IMR-90 (cell line): ENCODE measurements at regions not wholly inside any gene's neighbourhood (a gene's known extent, or its start where the extent isn't known, plus 50 kb on each side); places are given as distances from the start of the nearest gene placed in this dataset.

ENCODE experiments used
- ATAC-seq: fragments of 200-7000 bp; cut with Tn5 transposase; 2 replicates; pipeline ENCODE4 v1.9.1; 2020; ENCODE audit warnings: low read depth, mild to moderate bottlenecking, moderate library complexity
- BruUV-seq: library from RNA; stranded (reverse); fragments of 400-500 nt; replicated peaks from 2 replicates; lab custom pipeline; 2021; lab: Mats Ljungman, UMichigan
- CTCF ChIA-PET: fragments of 300-600 bp; formaldehyde crosslinking; extraction: SDS; loops from one replicate; lab custom pipeline; 2021; ENCODE audit warnings: antibody characterized with exemption; lab: Yijun Ruan, JAX
- POLR2A ChIA-PET: fragments of 300-600 bp; sonication (Branson Sonifier 250); formaldehyde crosslinking; loops from one replicate; lab custom pipeline; 2022; ENCODE audit warnings: antibody characterized with exemption; ENCODE audit not compliant: unreplicated experiment; lab: Charles Lee
- DNase-seq: peaks from one replicate; pipeline ENCODE4 v3.0.0; 2013
- H2AFZ ChIP-seq: replicated peaks from 2 replicates; pipeline ENCODE3; 2013; ENCODE audit warnings: low read length, mild to moderate bottlenecking; ENCODE audit not compliant: poor library complexity
- H2AK5ac ChIP-seq: 2 replicates; pipeline ENCODE4 v1.6.1; 2013; ENCODE audit warnings: low read depth, low read length, inconsistent platforms
- H2AK9ac ChIP-seq: replicated peaks from 2 replicates; pipeline ENCODE3; 2013; ENCODE audit warnings: mild to moderate bottlenecking, low read depth, low read length, moderate library complexity; ENCODE audit not compliant: poor library complexity
- H2BK120ac ChIP-seq: 2 replicates; pipeline ENCODE4 v1.6.1; 2013; ENCODE audit warnings: low read depth, low read length, inconsistent platforms
- H2BK15ac ChIP-seq: 3 replicates; pipeline ENCODE4 v1.6.1; 2013; ENCODE audit warnings: low read depth, low read length, inconsistent platforms
- H2BK20ac ChIP-seq: 2 replicates; pipeline ENCODE4 v1.6.1; 2013; ENCODE audit warnings: low read depth, mild to moderate bottlenecking, inconsistent platforms, low read length, moderate library complexity
- H2BK5ac ChIP-seq: 2 replicates; pipeline ENCODE4 v1.6.1; 2013; ENCODE audit warnings: mild to moderate bottlenecking, low read depth, low read length, inconsistent platforms; ENCODE audit not compliant: poor library complexity, severe bottlenecking
- H3K14ac ChIP-seq: replicated peaks from 2 replicates; pipeline ENCODE4 v1.6.1; 2013; ENCODE audit warnings: low read depth, low read length, inconsistent platforms
- H3K18ac ChIP-seq: 2 replicates; pipeline ENCODE4 v1.6.1; 2013; ENCODE audit warnings: low read depth, low read length, control low read depth
- H3K23ac ChIP-seq: 2 replicates; pipeline ENCODE4 v1.6.1; 2013; ENCODE audit warnings: low read depth, low read length, inconsistent platforms
- H3K27ac ChIP-seq: 2 replicates; pipeline ENCODE4 v1.5.1; 2013; ENCODE audit warnings: mild to moderate bottlenecking, control low read depth, low read length; ENCODE audit not compliant: insufficient read depth
- H3K27me3 ChIP-seq: 2 replicates; pipeline ENCODE4 v1.6.1; 2013; ENCODE audit warnings: low read length; ENCODE audit not compliant: control insufficient read depth, insufficient read depth
- H3K36me3 ChIP-seq: 2 replicates; pipeline ENCODE4 v1.6.1; 2013; ENCODE audit warnings: low read length, mixed read lengths; ENCODE audit not compliant: control insufficient read depth, insufficient read depth
- H3K4ac ChIP-seq: 2 replicates; pipeline ENCODE4 v1.6.1; 2013; ENCODE audit warnings: low read depth, low read length, inconsistent platforms
- H3K4me1 ChIP-seq: 2 replicates; pipeline ENCODE4 v1.6.1; 2013; ENCODE audit warnings: low read length, mixed read lengths; ENCODE audit not compliant: control insufficient read depth, insufficient read depth
- H3K4me2 ChIP-seq: 2 replicates; pipeline ENCODE4 v1.6.1; 2013; ENCODE audit warnings: low read depth, mild to moderate bottlenecking, control low read depth, low read length, moderate library complexity
- H3K4me3 ChIP-seq: 2 replicates; pipeline ENCODE4 v1.5.1; 2013; ENCODE audit warnings: low read depth, mild to moderate bottlenecking, control low read depth, low read length, moderate library complexity; ENCODE audit not compliant: insufficient read depth
- H3K56ac ChIP-seq: 2 replicates; pipeline ENCODE4 v1.6.1; 2013; ENCODE audit warnings: low read length, inconsistent platforms; ENCODE audit not compliant: insufficient read depth; ENCODE audit errors: extremely low read depth
- H3K79me1 ChIP-seq, 2 experiments: 2 replicates each; pipeline ENCODE4 v1.6.1; 2013; ENCODE audit warnings: low read length in 2 of 2, inconsistent platforms in 1 of 2, low read depth in 1 of 2
- H3K9ac ChIP-seq: 2 replicates; pipeline ENCODE4 v1.6.1; 2013; ENCODE audit warnings: low read depth, low read length, control low read depth
- H3K9me1 ChIP-seq: 2 replicates; pipeline ENCODE4 v1.6.1; 2013; ENCODE audit warnings: low read length, inconsistent platforms; ENCODE audit not compliant: insufficient read depth
- H3K9me3 ChIP-seq: 2 replicates; pipeline ENCODE4 v1.6.1; 2013; ENCODE audit warnings: low read length; ENCODE audit not compliant: control insufficient read depth, insufficient read depth
- H4K20me1 ChIP-seq: 2 replicates; pipeline ENCODE4 v1.6.1; 2013; ENCODE audit warnings: low read length, inconsistent platforms; ENCODE audit not compliant: insufficient read depth
- H4K5ac ChIP-seq: 2 replicates; pipeline ENCODE4 v1.6.1; 2013; ENCODE audit warnings: mild to moderate bottlenecking, low read depth, low read length, control low read depth
- H4K8ac ChIP-seq, 2 experiments: 2 replicates each; pipeline ENCODE4 v1.6.1; 2013; ENCODE audit warnings: low read depth in 2 of 2, low read length in 2 of 2, control low read depth in 1 of 2, inconsistent platforms in 1 of 2
- H4K91ac ChIP-seq: 2 replicates; pipeline ENCODE4 v1.6.1; 2013; ENCODE audit warnings: low read depth, low read length, inconsistent platforms; ENCODE audit not compliant: insufficient read depth
- CHD1 ChIP-seq: IDR thresholded peaks from 2 replicates; pipeline ENCODE4 v1.6.1; 2012; ENCODE audit warnings: low read depth, low read length, improper control_type of control experiment
- FOS ChIP-seq: fragments of 150-350 bp; IDR thresholded peaks from 2 replicates; pipeline ENCODE4 v1.6.1; 2016; ENCODE audit warnings: low read depth, low read length
- MAZ ChIP-seq: IDR thresholded peaks from 2 replicates; pipeline ENCODE4 v1.6.1; 2012; ENCODE audit warnings: low read depth, mild to moderate bottlenecking, low read length, improper control_type of control experiment, moderate library complexity, borderline replicate concordance
- POLR2A ChIP-seq: IDR thresholded peaks from 2 replicates; pipeline ENCODE4 v1.6.1; 2012; ENCODE audit warnings: mild to moderate bottlenecking, low read depth, low read length
- RCOR1 ChIP-seq: IDR thresholded peaks from 2 replicates; pipeline ENCODE4 v1.6.1; 2012; ENCODE audit warnings: mild to moderate bottlenecking, low read length, improper control_type of control experiment; ENCODE audit not compliant: insufficient replicate concordance
- WGBS, 2 experiments: methylation state at CpG; one replicate each; pipeline versions ENCODE4 v1.1.5 to v1.1.7; 2013; ENCODE audit warnings: missing lambda C conversion rate in 2 of 2; ENCODE audit not compliant: insufficient read length in 1 of 2; ENCODE audit errors: extremely low coverage in 2 of 2; 5-methylcytosine and 5-hydroxymethylcytosine counted together
- dilution Hi-C: fragments of 300-500 bp; cut with HindIII; formaldehyde crosslinking; loops from one replicate; pipeline ENCODE4 v1.14.3; 2018; ENCODE audit warnings: low sequenced_read_pairs; ENCODE audit not compliant: unreplicated experiment
- in situ Hi-C: fragments of 300-500 bp; cut with MboI; formaldehyde crosslinking; loops from 3 replicates; pipeline ENCODE4 v1.14.3; 2019; ENCODE audit warnings: low sequenced_read_pairs, inconsistent platforms, mixed read lengths
- intact Hi-C: fragments of 100-400 bp; cut with micrococcal nuclease; formaldehyde crosslinking; loops from 2 replicates; pipeline ENCODE4 v1.10.0; 2022
- TF ChIP-seq, protein P1 (sequence below): fragments of 150-350 bp; IDR thresholded peaks from 2 replicates; pipeline ENCODE4 v1.6.1; 2017; ENCODE audit warnings: mild to moderate bottlenecking, antibody characterized with exemption, low read length, low read depth
- TF ChIP-seq, protein P2 (sequence below): conservative IDR thresholded peaks from 2 replicates; pipeline ENCODE4 v1.5.1; 2012; ENCODE audit warnings: mild to moderate bottlenecking, low read depth, low read length, improper control_type of control experiment

DNA sequence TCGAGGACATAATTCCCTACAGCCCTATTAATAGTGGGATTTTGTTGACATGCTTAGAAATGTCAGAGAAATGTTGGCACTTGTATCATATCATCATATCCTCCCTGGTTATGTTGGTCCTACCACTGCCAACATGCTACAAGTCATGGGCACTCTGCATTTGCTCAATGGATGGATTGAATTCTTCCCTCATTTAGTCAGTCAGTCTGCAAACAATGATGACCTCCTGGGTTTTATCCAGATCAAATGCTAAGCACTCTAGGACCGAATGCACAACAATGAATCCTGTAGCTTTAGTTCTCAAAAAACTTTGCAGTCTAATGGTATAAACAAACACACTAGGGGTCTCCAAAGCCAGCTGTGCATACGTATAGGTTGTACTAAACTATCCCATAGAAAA is 357.2 kb upstream of the DPYD start:
- in situ Hi-C loops (no loop called here), dilution Hi-C loops (no loop called here), intact Hi-C loops (no loop called here)
- H3K4ac ChIP-seq: no peak overlapping the region
- no peaks in the 10 kb centered on the region for H3K27me3 ChIP-seq
- no peak; the same call in 1 of the 2 replicates for ATAC-seq
- no peak for DNase-seq
- no peak for TF ChIP-seq POLR2A
- no peak for TF ChIP-seq FOS
- TF ChIP-seq, protein P1, sequence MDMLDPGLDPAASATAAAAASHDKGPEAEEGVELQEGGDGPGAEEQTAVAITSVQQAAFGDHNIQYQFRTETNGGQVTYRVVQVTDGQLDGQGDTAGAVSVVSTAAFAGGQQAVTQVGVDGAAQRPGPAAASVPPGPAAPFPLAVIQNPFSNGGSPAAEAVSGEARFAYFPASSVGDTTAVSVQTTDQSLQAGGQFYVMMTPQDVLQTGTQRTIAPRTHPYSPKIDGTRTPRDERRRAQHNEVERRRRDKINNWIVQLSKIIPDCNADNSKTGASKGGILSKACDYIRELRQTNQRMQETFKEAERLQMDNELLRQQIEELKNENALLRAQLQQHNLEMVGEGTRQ: no peak
- TF ChIP-seq, protein P2, sequence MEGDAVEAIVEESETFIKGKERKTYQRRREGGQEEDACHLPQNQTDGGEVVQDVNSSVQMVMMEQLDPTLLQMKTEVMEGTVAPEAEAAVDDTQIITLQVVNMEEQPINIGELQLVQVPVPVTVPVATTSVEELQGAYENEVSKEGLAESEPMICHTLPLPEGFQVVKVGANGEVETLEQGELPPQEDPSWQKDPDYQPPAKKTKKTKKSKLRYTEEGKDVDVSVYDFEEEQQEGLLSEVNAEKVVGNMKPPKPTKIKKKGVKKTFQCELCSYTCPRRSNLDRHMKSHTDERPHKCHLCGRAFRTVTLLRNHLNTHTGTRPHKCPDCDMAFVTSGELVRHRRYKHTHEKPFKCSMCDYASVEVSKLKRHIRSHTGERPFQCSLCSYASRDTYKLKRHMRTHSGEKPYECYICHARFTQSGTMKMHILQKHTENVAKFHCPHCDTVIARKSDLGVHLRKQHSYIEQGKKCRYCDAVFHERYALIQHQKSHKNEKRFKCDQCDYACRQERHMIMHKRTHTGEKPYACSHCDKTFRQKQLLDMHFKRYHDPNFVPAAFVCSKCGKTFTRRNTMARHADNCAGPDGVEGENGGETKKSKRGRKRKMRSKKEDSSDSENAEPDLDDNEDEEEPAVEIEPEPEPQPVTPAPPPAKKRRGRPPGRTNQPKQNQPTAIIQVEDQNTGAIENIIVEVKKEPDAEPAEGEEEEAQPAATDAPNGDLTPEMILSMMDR: no peak
- no peak for TF ChIP-seq CHD1
- no peak for TF ChIP-seq RCOR1
- TF ChIP-seq MAZ: no peak
- ChIA-PET CTCF (no interaction called here), POLR2A (no interaction called here)
- H3K9me3 ChIP-seq: no peaks in the 10 kb centered on the region
- H4K8ac ChIP-seq: no peak overlapping the region
- no peaks in the 10 kb centered on the region for H3K9me1 ChIP-seq
- WGBS, 2 experiments: no CpG with 5 or more reads among the region's 3 CpGs
- no peak overlapping the region for H2AK9ac ChIP-seq
- no peaks in the 10 kb centered on the region for H3K36me3 ChIP-seq
- 0 out of 2 replicates have a peak overlapping the region, but pooled peaks have one; percentile 45 for H3K14ac ChIP-seq
- no peaks in the 10 kb centered on the region for H3K79me1 ChIP-seq
- peaks cover 2% of the 10 kb centered on the region for H3K4me1 ChIP-seq
- H3K4me3 ChIP-seq: no peak overlapping the region
- no peak overlapping the region for H4K5ac ChIP-seq
- H2BK120ac ChIP-seq: 0 out of 2 replicates have a peak overlapping the region, but pooled peaks have one; percentile 6
- H3K27ac ChIP-seq: no peak overlapping the region
- no peak overlapping the region for H2AFZ ChIP-seq
- 0 out of 3 replicates have a peak overlapping the region, but pooled peaks have one; percentile 14 for H2BK15ac ChIP-seq
- no peak overlapping the region for H3K4me2 ChIP-seq
- BruUV-seq: no TSS peak
- H2AK5ac ChIP-seq: no peak overlapping the region; the same call in 1 of the 2 replicates
- H3K23ac ChIP-seq: no peak overlapping the region
- no peak overlapping the region for H2BK5ac ChIP-seq
- H4K91ac ChIP-seq: no peak overlapping the region
- no peak overlapping the region for H3K9ac ChIP-seq
- H2BK20ac ChIP-seq: no peak overlapping the region
- H3K18ac ChIP-seq: no peak overlapping the region
- no peaks in the 10 kb centered on the region for H4K20me1 ChIP-seq
- no peak overlapping the region for H3K56ac ChIP-seq
